ENCODE measurements at regions not wholly inside any gene's neighbourhood (a gene's known extent, or its start where the extent isn't known, plus 50 kb on each side); places are given as distances from the start of the nearest gene placed in this dataset.

- TF ChIP-seq, protein P1, sequence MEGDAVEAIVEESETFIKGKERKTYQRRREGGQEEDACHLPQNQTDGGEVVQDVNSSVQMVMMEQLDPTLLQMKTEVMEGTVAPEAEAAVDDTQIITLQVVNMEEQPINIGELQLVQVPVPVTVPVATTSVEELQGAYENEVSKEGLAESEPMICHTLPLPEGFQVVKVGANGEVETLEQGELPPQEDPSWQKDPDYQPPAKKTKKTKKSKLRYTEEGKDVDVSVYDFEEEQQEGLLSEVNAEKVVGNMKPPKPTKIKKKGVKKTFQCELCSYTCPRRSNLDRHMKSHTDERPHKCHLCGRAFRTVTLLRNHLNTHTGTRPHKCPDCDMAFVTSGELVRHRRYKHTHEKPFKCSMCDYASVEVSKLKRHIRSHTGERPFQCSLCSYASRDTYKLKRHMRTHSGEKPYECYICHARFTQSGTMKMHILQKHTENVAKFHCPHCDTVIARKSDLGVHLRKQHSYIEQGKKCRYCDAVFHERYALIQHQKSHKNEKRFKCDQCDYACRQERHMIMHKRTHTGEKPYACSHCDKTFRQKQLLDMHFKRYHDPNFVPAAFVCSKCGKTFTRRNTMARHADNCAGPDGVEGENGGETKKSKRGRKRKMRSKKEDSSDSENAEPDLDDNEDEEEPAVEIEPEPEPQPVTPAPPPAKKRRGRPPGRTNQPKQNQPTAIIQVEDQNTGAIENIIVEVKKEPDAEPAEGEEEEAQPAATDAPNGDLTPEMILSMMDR (optimal IDR thresholded peaks at IDR 0.05 in 1 of 3, IDR thresholded peaks at IDR 0.05 in 1 of 3, conservative IDR thresholded peaks at IDR 0.05 in 1 of 3; ENCODE audit: extremely low read depth in 1 of 3, insufficient read depth in 2 of 3, low read length in 3 of 3) = no peak
- no peak for TF ChIP-seq EZH2 (IDR thresholded peaks at IDR 0.05; ENCODE audit: low read length)
Measured at GRCh38 chr7:54904130-54904529, 114.7 kb upstream of the EGFR start.
